Central memory CD4-positive, alpha-beta T cell (primary cell): ENCODE measurements at regions not wholly inside any gene's neighbourhood (a gene's known extent, or its start where the extent isn't known, plus 50 kb on each side); places are given as distances from the start of the nearest gene placed in this dataset.

Experiments used
- DNase-seq: peaks from one replicate; pipeline ENCODE4 v3.0.0; 2022

- peak; percentile 33 for DNase-seq
Observed at GRCh38 chr16:66315210-66315825, 51.2 kb upstream of the CDH5 start.

- DNase-seq, result no peak
Observed at GRCh38 chr16:66311306-66311705, 55.2 kb upstream of the CDH5 start.

- no peak for DNase-seq
Observed at GRCh38 chr16:66309215-66309807, 57.2 kb upstream of the CDH5 start.

GRCh38 chr16:66308096-66308495 is 58.4 kb upstream of the CDH5 start:
- no peak for DNase-seq

GRCh38 chr16:66306366-66307150 is 59.9 kb upstream of the CDH5 start:
- no peak for DNase-seq

GRCh38 chr16:66304961-66305360 is 61.5 kb upstream of the CDH5 start:
- DNase-seq, result no peak

GRCh38 chr16:66304151-66304550 is 62.3 kb upstream of the CDH5 start:
- no peak for DNase-seq

GRCh38 chr16:66300501-66300900 is 66.0 kb upstream of the CDH5 start:
- no peak for DNase-seq

GRCh38 chr16:66300037-66300436 is 66.5 kb upstream of the CDH5 start:
- DNase-seq, result no peak

- DNase-seq, result no peak
Observed at GRCh38 chr16:66299349-66299748, 67.1 kb upstream of the CDH5 start.

GRCh38 chr16:66298571-66299120 is 67.8 kb upstream of the CDH5 start:
- DNase-seq, result no peak

GRCh38 chr16:66298006-66298405 is 68.5 kb upstream of the CDH5 start:
- no peak for DNase-seq

- DNase-seq, result no peak
Observed at GRCh38 chr16:66296591-66296990, 69.9 kb upstream of the CDH5 start.

GRCh38 chr16:66295761-66296546 is 70.5 kb upstream of the CDH5 start:
- DNase-seq, result no peak

- no peak for DNase-seq
Observed at GRCh38 chr16:66295213-66295612, 71.3 kb upstream of the CDH5 start.

GRCh38 chr16:66294507-66294906 is 72.0 kb upstream of the CDH5 start:
- no peak for DNase-seq

GRCh38 chr16:66293932-66294331 is 72.6 kb upstream of the CDH5 start:
- DNase-seq, result no peak

GRCh38 chr16:66293207-66293735 is 73.2 kb upstream of the CDH5 start:
- no peak for DNase-seq

GRCh38 chr16:66292241-66292935 is 74.1 kb upstream of the CDH5 start:
- DNase-seq, result no peak

GRCh38 chr16:66291833-66292232 is 74.7 kb upstream of the CDH5 start:
- DNase-seq, result no peak

GRCh38 chr16:66290431-66290830 is 76.1 kb upstream of the CDH5 start:
- DNase-seq, result no peak

- DNase-seq, result no peak
Observed at GRCh38 chr16:66289986-66290385, 76.5 kb upstream of the CDH5 start.
